ENCODE measurements at regions not wholly inside any gene's neighbourhood (a gene's known extent, or its start where the extent isn't known, plus 50 kb on each side); places are given as distances from the start of the nearest gene placed in this dataset.
A peak's percentile ranks its signal among the peaks of the same experiment; 100 is the strongest.

GRCh38 chr21:23887725-23888306 is 1719.5 kb downstream of the MRPL39 start:
- Histone ChIP-seq H2BK120ac (ENCODE audit: insufficient read depth, low read length, poor library complexity) (no peak overlapping the region), H2BK5ac (ENCODE audit: low read depth, low read length, poor library complexity) (no peak overlapping the region), H3K23ac (ENCODE audit: low read length) (no peak overlapping the region), H2BK12ac (ENCODE audit: low read length) (no peak overlapping the region), H3K79me1 (ENCODE audit: low read length) (no peaks in the 10 kb centered on the region), H3K14ac (ENCODE audit: low read length) (no peak overlapping the region), H3K4me1 (ENCODE audit: control insufficient read depth in 1 of 2, insufficient read depth in 2 of 2, low read length in 2 of 2) (no peaks in the 10 kb centered on the region), H3K4ac (ENCODE audit: low read depth, low read length) (no peak overlapping the region), H3K36me3 (ENCODE audit: control insufficient read depth in 1 of 2, insufficient read depth in 2 of 2, low read length in 2 of 2) (no peaks in the 10 kb centered on the region), H4K91ac (ENCODE audit: low read depth, low read length) (no peak overlapping the region), H3K18ac (ENCODE audit: low read length) (no peak overlapping the region), H4K8ac (ENCODE audit: low read depth, low read length) (no peak overlapping the region), H2AFZ (ENCODE audit: insufficient read depth, low read length, poor library complexity) (no peak overlapping the region), H3K79me2 (ENCODE audit: control insufficient read depth, insufficient read depth, low read length, poor library complexity) (no peaks in the 10 kb centered on the region), H2AK5ac (ENCODE audit: low read length) (no peak overlapping the region), H3K4me2 (ENCODE audit: low read length) (no peak overlapping the region), H3K27me3 (ENCODE audit: insufficient read depth, low read length) (no peaks in the 10 kb centered on the region), H3K9ac (ENCODE audit: low read length) (no peak overlapping the region), H3K27ac (ENCODE audit: low read depth, low read length) (no peak overlapping the region), H4K12ac (ENCODE audit: low read depth, low read length) (no peak overlapping the region), H3K4me3 (ENCODE audit: low read depth, low read length) (no peak overlapping the region), H3K9me3 (ENCODE audit: insufficient read depth, low read depth, low read length) (no peaks in the 10 kb centered on the region)
- no peak for DNase-seq
- no CpG with 5 or more reads among the region's 10 CpGs for WGBS (ENCODE audit: extremely low coverage, insufficient coverage, insufficient read length)

GRCh38 chr21:23886828-23887724 is 1720.2 kb downstream of the MRPL39 start:
- Histone ChIP-seq H2BK12ac (ENCODE audit: low read length) (no peak overlapping the region), H3K4ac (ENCODE audit: low read depth, low read length) (no peak overlapping the region), H4K91ac (ENCODE audit: low read depth, low read length) (no peak overlapping the region), H3K4me3 (ENCODE audit: low read depth, low read length) (no peak overlapping the region), H2AK5ac (ENCODE audit: low read length) (no peak overlapping the region), H3K9ac (ENCODE audit: low read length) (no peak overlapping the region), H3K4me1 (ENCODE audit: control insufficient read depth in 1 of 2, insufficient read depth in 2 of 2, low read length in 2 of 2) (no peaks in the 10 kb centered on the region), H2AFZ (ENCODE audit: insufficient read depth, low read length, poor library complexity) (no peak overlapping the region), H3K23ac (ENCODE audit: low read length) (no peak overlapping the region), H3K27me3 (ENCODE audit: insufficient read depth, low read length) (no peaks in the 10 kb centered on the region), H3K9me3 (ENCODE audit: insufficient read depth, low read depth, low read length) (no peaks in the 10 kb centered on the region), H4K8ac (ENCODE audit: low read depth, low read length) (no peak overlapping the region), H2BK5ac (ENCODE audit: low read depth, low read length, poor library complexity) (no peak overlapping the region), H3K79me2 (ENCODE audit: control insufficient read depth, insufficient read depth, low read length, poor library complexity) (no peaks in the 10 kb centered on the region), H3K14ac (ENCODE audit: low read length) (no peak overlapping the region), H3K36me3 (ENCODE audit: control insufficient read depth in 1 of 2, insufficient read depth in 2 of 2, low read length in 2 of 2) (no peaks in the 10 kb centered on the region), H3K18ac (ENCODE audit: low read length) (no peak overlapping the region), H3K4me2 (ENCODE audit: low read length) (no peak overlapping the region), H3K27ac (ENCODE audit: low read depth, low read length) (no peak overlapping the region), H3K79me1 (ENCODE audit: low read length) (no peaks in the 10 kb centered on the region), H4K12ac (ENCODE audit: low read depth, low read length) (no peak overlapping the region), H2BK120ac (ENCODE audit: insufficient read depth, low read length, poor library complexity) (no peak overlapping the region)
- no CpG with 5 or more reads among the region's 21 CpGs for WGBS (ENCODE audit: extremely low coverage, insufficient coverage, insufficient read length)
- DNase-seq: no peak

DNA sequence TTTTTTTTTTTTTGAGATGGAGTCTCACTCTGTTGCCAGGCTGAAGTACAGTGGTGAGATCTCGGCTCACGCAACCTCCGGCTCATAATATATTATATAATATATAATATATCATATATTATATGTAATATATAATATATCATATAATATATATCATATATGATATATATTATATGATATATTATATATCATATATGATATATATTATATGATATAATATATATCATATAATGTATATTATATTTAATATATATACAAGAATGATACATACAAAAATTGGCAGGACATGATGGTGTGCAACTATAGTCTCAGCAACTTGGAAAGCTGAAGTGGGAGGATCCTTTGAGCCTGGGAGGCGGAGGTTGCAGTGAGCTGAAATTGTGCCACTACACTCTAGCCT is 1725.5 kb downstream of the MRPL39 start:
- no peak overlapping the region for H4K12ac ChIP-seq (ENCODE audit: low read depth, low read length)
- H2BK120ac ChIP-seq (ENCODE audit: insufficient read depth, low read length, poor library complexity): no peak overlapping the region
- H2BK12ac ChIP-seq (ENCODE audit: low read length): no peak overlapping the region
- no peaks in the 10 kb centered on the region for H3K36me3 ChIP-seq (ENCODE audit: control insufficient read depth in 1 of 2, insufficient read depth in 2 of 2, low read length in 2 of 2)
- no peaks in the 10 kb centered on the region for H3K9me3 ChIP-seq (ENCODE audit: insufficient read depth, low read depth, low read length)
- no peaks in the 10 kb centered on the region for H3K4me1 ChIP-seq (ENCODE audit: control insufficient read depth in 1 of 2, insufficient read depth in 2 of 2, low read length in 2 of 2)
- H4K8ac ChIP-seq (ENCODE audit: low read depth, low read length): no peak overlapping the region
- H3K79me2 ChIP-seq (ENCODE audit: control insufficient read depth, insufficient read depth, low read length, poor library complexity): no peaks in the 10 kb centered on the region
- H3K4me2 ChIP-seq (ENCODE audit: low read length): no peak overlapping the region
- H3K27me3 ChIP-seq (ENCODE audit: insufficient read depth, low read length): no peaks in the 10 kb centered on the region
- no peaks in the 10 kb centered on the region for H3K79me1 ChIP-seq (ENCODE audit: low read length)
- no peak overlapping the region for H4K91ac ChIP-seq (ENCODE audit: low read depth, low read length)
- H3K27ac ChIP-seq (ENCODE audit: low read depth, low read length): no peak overlapping the region
- no peak overlapping the region for H3K14ac ChIP-seq (ENCODE audit: low read length)
- no peak overlapping the region for H3K9ac ChIP-seq (ENCODE audit: low read length)
- H3K4me3 ChIP-seq (ENCODE audit: low read depth, low read length): no peak overlapping the region
- H3K18ac ChIP-seq (ENCODE audit: low read length): no peak overlapping the region
- no peak overlapping the region for H3K4ac ChIP-seq (ENCODE audit: low read depth, low read length)
- no peak for DNase-seq
- no peak overlapping the region for H2AK5ac ChIP-seq (ENCODE audit: low read length)
- WGBS (ENCODE audit: extremely low coverage, insufficient coverage, insufficient read length): no CpG with 5 or more reads among the region's 4 CpGs
- no peak overlapping the region for H3K23ac ChIP-seq (ENCODE audit: low read length)
- H2AFZ ChIP-seq (ENCODE audit: insufficient read depth, low read length, poor library complexity): no peak overlapping the region
- H2BK5ac ChIP-seq (ENCODE audit: low read depth, low read length, poor library complexity): no peak overlapping the region

DNA sequence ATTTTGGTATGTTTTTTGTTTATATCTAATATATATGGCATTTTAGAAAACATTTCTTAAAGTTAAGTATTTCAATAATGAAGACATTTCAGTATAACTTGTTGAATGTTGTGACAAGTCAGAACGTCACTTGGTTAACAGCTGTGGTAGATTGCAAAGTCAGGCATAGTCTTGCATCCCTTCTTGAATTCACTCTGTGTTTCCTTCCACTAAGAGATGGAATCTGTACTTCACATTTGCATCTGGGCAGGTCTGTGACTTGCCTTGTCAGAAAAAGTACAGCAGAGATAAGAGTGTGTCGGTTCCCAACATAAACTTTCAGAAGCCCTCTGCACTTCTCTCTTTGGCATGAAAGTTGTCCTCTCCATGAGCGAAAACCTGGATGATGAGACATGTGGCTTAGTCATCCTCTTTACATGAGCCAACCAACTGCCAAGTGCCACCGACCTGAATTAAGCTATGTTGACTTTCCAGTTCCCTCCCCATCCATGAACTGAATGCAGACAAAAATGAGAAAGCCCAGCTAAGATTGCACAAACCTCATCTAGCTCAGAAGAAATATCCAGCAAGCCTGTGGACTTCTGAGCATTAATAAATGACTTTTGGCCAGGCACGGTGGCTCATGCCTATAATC is 1730.2 kb downstream of the MRPL39 start:
- Histone ChIP-seq H3K36me3 (ENCODE audit: control insufficient read depth in 1 of 2, insufficient read depth in 2 of 2, low read length in 2 of 2) (no peaks in the 10 kb centered on the region), H3K4ac (ENCODE audit: low read depth, low read length) (no peak overlapping the region), H2BK120ac (ENCODE audit: insufficient read depth, low read length, poor library complexity) (no peak overlapping the region), H4K91ac (ENCODE audit: low read depth, low read length) (no peak overlapping the region), H3K27me3 (ENCODE audit: insufficient read depth, low read length) (no peaks in the 10 kb centered on the region), H2BK5ac (ENCODE audit: low read depth, low read length, poor library complexity) (no peak overlapping the region), H3K79me2 (ENCODE audit: control insufficient read depth, insufficient read depth, low read length, poor library complexity) (no peaks in the 10 kb centered on the region), H3K27ac (ENCODE audit: low read depth, low read length) (no peak overlapping the region), H2BK12ac (ENCODE audit: low read length) (no peak overlapping the region), H3K4me1 (ENCODE audit: control insufficient read depth in 1 of 2, insufficient read depth in 2 of 2, low read length in 2 of 2) (no peaks in the 10 kb centered on the region), H4K12ac (ENCODE audit: low read depth, low read length) (no peak overlapping the region), H3K23ac (ENCODE audit: low read length) (no peak overlapping the region), H4K8ac (ENCODE audit: low read depth, low read length) (no peak overlapping the region), H2AK5ac (ENCODE audit: low read length) (no peak overlapping the region), H3K9ac (ENCODE audit: low read length) (no peak overlapping the region), H2AFZ (ENCODE audit: insufficient read depth, low read length, poor library complexity) (no peak overlapping the region), H3K79me1 (ENCODE audit: low read length) (no peaks in the 10 kb centered on the region), H3K4me3 (ENCODE audit: low read depth, low read length) (no peak overlapping the region), H3K4me2 (ENCODE audit: low read length) (no peak overlapping the region), H3K18ac (ENCODE audit: low read length) (no peak overlapping the region), H3K14ac (ENCODE audit: low read length) (no peak overlapping the region), H3K9me3 (ENCODE audit: insufficient read depth, low read depth, low read length) (no peaks in the 10 kb centered on the region)
- peak in 1 of 2 donors; percentile 21 for DNase-seq
- WGBS (ENCODE audit: extremely low coverage, insufficient coverage, insufficient read length): no CpG with 5 or more reads among the region's 5 CpGs
